Skin epidermis (tissue), 12 donors: ENCODE measurements at regions not wholly inside any gene's neighbourhood (a gene's known extent, or its start where the extent isn't known, plus 50 kb on each side); places are given as distances from the start of the nearest gene placed in this dataset.
A peak's percentile ranks its signal among the peaks of the same experiment; 100 is the strongest.

ENCODE experiments used
- H3K27ac ChIP-seq, 21 experiments: fragments of 200-600 bp; sonication (generic) in 11 of 21; one replicate each; pipeline ENCODE4 v1.5.0; 2020; ENCODE audit warnings: mild to moderate bottlenecking in 3 of 21, inconsistent platforms in 2 of 21, moderate library complexity in 2 of 21
- H3K4me3 ChIP-seq, 7 experiments: fragments of 200-600 bp; sonication (generic) in 2 of 7; one replicate each; pipeline ENCODE4 v1.5.0; 2020; ENCODE audit warnings: inconsistent platforms in 2 of 7, mild to moderate bottlenecking in 2 of 7, moderate library complexity in 1 of 7

DNA sequence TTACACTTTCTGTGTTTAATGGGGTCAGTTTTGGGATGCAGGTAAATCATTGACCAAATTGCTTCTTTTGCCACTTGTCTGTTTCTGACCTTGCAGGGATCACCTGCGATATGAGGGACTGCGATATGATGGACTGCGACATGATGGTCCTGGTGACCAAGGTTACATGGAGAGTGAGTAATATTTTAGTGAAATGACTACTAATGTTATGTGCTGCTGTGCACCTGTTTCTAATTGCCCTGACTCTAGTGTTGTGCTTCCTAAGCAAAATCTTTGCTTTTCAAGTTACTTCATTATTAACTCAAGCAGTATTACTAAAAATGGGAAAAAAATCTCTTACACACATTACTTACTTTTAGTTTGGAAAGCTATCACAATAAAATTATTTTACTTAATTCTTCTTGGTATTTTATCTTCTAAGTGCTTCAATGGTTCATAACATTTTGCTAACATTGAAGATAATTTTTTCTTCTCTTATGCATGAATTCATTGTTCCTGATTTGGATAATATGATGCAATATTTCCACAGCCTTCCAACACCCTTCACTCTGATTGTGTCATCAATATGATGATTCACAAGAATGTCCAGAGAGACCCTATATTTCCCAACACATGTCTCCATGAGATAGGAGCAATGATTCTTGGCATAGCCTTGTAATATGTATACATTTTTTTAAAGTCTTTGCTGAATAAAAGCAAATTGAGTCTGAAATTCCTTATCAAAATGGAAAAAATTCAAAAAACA is 306.2 kb upstream of the AKR1E2 start:
- Histone ChIP-seq H3K4me3 (no peak overlapping the region), H3K27ac (no peak overlapping the region)

DNA sequence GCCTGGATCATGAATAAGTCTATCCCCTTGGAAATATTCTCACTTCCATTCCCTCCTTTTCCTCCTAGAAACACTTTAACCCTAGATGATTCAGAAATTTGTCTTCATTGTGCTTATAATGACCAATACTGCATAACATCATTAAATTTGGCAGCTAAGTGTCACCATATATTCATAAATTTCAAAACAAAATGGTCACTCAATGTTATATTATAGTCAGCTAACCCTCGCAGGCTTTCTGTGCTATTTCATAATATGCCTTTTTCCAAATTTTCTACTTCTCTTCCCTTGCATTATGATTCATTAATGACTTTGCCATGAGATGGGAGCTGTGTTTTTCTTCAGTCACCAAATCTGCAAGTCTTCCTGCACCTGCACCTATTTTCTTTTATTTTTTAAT is 308.3 kb upstream of the AKR1E2 start:
- no peak overlapping the region for H3K27ac ChIP-seq
- no peak overlapping the region for H3K4me3 ChIP-seq

DNA sequence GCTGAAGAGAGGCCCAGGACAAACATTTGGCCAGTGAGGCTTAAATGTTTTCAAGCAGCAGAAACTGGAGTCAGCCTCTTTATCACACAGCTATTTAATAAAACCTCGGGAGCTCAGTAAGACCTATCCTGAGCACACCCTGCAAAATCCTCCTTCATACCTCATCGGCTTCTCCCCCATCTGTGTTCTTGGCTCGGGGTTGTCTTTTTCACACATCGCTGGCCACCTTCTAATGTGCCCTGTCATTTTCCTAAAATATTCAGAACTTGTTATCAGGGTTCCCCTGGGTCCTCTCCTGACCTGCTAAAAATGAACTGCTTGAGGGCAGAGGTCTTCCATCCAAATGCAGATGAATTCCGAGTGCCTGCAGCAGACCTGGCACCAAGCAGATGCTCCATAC is 310.3 kb upstream of the AKR1E2 start:
- Histone ChIP-seq H3K4me3 (no peak overlapping the region), H3K27ac (peak overlapping the region in 1 of 21 experiments; percentile 6)

DNA sequence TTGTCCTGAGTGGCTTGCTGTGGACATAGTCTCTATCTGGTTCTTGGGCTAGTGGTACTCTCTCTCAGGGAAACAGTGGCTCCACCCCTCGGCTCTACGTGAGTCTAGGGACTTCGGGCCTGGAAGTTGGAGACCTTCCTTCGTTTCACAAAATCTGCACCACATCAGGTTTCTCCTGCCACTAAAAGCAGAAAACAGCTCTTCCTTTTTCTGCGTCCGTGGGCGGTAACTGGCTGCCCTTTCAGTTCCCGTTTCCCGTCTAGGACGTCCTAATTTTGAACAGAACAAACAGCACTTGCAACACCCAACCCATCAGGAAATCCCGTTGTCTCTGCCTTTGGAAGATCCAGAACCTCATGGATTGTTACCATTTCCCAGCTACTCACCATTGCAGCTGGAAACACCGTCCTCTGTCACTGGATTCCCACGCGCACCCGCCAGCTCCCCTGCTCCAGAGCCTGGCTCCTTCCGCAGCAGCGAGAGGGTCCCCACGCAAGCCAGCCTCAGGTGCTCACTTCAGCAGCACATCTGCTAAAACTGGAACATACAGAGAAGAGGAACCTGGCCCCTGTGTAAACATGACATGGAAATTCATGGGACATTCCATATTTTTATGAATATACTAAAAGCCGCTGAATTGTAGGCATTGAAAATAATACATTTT is 311.4 kb upstream of the AKR1E2 start:
- Histone ChIP-seq H3K27ac (peak overlapping the region in 15 of 21 experiments; percentile 1 to 75 (median 50)), H3K4me3 (no peak overlapping the region)

DNA sequence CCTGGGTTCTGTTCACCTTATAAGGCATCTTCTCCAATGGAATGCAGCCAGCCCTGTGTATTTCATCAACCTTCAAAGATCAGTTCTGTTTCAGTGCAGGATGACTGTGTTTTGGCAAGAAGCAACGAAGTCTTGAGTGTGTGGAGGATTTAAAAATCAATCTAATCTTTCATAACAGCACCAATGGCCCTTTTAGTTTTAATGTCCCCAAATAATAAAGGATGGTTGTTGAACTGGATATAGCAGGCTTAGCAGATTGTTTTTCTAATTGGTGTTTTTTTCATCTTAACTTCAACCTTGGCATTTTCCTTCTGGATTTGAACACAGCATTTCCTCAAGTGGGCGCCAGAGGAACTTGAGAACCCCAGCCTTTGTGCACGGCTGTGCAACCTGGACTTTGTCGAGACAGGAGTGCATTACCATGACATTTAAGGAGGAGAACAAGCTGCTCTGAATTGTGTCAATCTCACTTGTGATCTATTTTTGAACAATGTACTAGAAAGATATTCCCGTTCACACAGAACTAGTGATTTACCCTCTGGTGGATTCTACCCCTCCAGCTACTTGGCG is 313.3 kb upstream of the AKR1E2 start:
- Histone ChIP-seq H3K27ac (peak overlapping the region in 1 of 21 experiments; percentile 50), H3K4me3 (no peak overlapping the region)

DNA sequence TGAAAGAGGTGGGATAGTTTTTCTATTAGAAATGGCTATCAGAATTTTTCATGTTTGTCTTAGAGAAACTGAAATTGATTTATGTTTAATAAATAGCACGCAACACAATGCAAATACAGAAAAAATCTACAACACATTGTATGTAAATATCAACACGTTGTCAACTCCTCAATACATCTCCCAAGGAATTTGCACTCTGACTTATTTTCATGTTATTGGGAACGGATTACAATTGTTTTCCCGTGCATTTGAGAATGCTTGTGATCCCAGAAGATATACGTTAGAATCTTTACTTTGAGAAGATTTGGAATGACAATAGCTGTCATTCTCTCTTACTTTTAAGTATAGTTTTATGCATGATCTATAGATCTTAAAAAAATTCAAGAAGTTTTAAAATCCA is 313.8 kb upstream of the AKR1E2 start:
- Histone ChIP-seq H3K4me3 (no peak overlapping the region), H3K27ac (peak overlapping the region in 2 of 21 experiments; percentile 28 to 50)

DNA sequence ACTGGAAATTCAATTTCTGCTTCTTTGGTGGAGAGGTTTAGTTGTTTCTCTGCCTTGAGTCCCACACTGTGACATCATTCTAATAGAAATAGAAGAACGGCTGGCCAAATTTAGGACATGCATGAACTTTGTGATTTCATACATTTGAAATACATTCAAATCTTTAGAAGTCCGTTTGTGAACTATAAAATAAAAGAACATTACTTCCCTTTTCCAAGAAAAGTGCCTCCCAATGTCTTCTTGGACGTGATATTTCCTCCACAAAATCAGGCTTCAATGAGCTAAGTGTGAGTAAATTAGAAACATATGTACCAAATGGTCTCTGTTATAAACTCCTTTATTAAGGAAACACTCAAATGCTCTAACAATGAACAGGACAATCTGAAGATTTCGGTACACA is 314.5 kb upstream of the AKR1E2 start:
- peak overlapping the region in 4 of 21 experiments; percentile 6 to 28 (median 19) for H3K27ac ChIP-seq
- H3K4me3 ChIP-seq, result no peak overlapping the region

DNA sequence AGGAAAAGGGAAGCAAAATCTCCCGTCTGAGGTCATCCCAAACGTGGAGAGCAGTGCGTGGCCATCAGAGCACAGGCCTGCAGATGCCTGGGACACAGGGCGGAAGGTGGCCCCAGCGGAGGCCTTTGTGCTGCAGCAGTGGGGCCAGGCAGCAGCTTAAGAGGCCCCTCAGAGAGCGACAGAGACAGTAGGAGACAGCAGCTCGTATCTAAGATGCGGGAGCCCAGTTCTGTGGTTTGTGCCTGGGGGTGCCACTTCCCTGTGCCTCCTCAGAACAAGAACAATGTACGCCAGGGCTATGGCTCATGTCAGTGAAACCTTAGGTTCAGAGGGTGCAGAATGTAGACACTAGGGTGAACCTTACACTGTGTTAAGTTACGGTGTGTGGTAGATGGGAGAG is 316.6 kb upstream of the AKR1E2 start:
- H3K4me3 ChIP-seq, result no peak overlapping the region
- H3K27ac ChIP-seq, result no peak overlapping the region

DNA sequence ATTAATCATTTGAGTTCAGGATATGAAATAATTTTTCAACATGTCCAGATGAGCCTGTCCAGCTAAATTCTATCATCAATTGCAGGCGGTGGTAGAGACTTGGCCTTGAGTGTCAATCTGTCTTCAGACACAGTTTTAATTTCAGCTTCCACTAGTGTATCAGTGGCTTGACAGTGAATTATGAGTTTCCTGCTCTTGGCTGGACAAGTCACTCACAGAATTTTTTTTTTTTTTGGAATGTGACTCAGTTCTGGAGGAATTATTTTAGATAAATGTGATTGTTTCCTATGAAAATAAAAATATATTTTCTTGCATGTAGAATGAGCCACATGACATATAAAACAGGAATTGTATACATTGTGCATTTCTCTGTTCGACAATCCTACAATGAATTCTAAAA is 319.9 kb upstream of the AKR1E2 start:
- no peak overlapping the region for H3K27ac ChIP-seq
- no peak overlapping the region for H3K4me3 ChIP-seq

DNA sequence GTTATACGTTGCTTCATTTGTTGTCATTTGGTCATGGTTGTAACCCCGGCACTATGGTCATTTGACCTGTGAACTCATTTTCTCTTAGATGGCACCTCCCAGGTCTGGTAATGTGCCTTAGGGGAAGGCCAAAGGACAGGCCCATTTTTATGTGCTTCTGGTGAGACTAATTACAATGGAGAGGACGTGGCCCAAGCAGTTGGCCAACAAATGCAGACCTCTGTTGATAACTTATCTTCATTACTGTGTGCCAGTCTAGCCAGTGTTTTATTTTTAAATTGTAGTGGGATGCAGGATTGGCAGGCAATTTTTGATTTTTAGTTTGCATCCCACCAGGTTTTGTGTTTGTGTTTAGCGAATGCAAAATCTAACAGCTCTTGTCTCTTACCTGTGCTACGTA is 321.5 kb upstream of the AKR1E2 start:
- no peak overlapping the region for H3K27ac ChIP-seq
- no peak overlapping the region for H3K4me3 ChIP-seq

DNA sequence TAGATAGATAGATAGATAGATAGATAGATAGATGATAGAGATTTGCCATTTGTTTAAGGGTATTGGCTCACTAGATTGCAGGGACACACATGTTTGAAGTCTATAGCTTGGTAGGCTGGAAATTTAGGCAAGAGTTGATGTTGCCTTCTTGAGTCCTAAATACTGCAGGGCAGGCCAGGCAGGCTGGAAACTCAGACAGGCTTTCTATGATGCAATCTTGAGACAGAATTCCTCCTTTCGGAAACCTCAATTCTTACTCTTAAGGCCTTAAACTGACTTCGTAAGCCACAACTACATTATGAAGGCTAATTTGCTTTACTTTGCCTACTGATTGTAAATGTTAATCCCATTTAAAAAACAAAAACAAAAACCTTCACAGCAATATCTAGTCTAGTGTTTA is 322.9 kb upstream of the AKR1E2 start:
- Histone ChIP-seq H3K27ac (no peak overlapping the region), H3K4me3 (no peak overlapping the region)

DNA sequence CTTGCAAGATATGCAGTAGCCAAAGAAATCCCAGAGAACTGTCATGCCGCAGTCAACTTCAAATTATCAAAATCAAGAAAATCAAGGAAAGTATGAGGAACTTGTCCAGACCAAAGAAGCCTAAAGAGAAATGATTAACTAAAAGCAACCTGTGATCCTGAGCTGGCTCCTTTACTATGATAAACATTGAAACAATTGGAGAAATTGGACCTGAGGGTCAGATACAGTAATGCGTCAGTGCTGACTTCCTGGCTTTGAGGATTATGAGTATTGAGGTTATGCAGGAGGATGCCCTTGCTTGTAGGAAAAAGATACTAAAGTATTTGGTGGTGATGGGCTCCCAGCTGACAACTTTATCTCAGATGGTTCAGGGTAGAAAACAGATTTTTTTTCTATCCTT is 324.7 kb upstream of the AKR1E2 start:
- no peak overlapping the region for H3K27ac ChIP-seq

DNA sequence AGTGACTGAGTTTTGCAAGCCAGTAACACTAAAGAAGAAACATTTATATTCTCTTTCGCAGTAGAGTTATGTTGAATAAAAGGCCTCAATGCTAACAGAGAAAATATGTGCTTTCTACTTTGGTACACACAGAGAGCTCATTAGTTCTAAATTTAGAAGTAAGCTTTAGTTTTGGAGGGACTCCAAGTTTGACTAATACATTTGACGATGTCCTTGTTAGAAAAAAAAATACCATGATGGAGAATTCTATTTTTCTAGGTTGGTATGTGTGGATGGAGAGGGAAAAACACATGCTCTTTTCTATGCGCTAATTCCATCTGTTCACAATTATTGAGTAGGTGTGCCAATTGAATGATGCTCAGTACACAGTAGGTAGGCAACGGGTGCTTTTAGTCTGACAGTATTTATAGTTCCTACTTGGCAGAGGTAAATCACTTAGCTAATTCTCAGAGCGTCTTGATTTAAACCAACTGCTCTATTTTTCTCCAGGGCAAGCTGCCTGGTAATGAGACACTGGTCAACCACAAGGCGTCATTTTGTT is 327.2 kb upstream of the AKR1E2 start:
- H3K27ac ChIP-seq, result peak overlapping the region in 12 of 21 experiments; percentile 1 to 85 (median 44)
- no peak overlapping the region for H3K4me3 ChIP-seq

More for the DNA sequence above, 324.7 kb upstream of the AKR1E2 start:
- H3K4me3 ChIP-seq, result no peak overlapping the region

DNA sequence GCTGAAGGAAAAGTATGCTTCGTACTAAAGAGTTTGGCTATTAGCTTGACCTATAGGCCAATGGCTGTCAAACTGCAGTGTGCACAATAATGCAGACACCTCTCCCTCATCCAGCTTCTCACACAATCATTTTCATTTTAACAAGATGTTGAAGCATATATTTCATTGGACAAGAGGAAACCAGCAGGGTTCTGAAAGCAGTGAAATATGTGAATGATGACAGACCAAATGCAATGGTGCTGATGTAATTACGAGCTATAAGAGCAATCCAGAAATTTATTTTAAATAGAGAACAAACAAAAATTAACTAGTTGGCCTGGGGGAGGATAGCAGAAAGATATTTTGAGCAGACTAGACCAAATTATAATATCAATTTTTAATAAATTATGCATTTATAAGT is 331.5 kb upstream of the AKR1E2 start:
- H3K4me3 ChIP-seq, result no peak overlapping the region
- no peak overlapping the region for H3K27ac ChIP-seq

DNA sequence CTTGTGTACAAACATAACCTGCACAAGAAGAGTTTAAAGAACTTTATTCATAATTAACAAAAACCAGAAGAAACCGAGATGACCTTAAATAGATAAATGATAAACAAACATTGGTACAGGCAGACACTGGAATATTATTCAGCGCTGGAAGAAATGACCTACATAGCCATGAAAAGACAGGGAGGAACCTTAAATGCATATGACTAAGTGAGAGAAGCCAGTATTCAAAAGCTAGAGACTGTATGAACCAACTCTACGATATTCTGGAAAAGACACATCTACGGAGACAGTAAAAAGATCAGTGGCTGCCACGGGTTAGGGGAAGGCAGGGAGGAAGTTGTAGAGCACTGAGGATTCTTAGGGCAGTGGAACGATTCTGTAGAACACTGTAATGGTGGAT is 333.8 kb upstream of the AKR1E2 start:
- Histone ChIP-seq H3K27ac (no peak overlapping the region), H3K4me3 (no peak overlapping the region)

DNA sequence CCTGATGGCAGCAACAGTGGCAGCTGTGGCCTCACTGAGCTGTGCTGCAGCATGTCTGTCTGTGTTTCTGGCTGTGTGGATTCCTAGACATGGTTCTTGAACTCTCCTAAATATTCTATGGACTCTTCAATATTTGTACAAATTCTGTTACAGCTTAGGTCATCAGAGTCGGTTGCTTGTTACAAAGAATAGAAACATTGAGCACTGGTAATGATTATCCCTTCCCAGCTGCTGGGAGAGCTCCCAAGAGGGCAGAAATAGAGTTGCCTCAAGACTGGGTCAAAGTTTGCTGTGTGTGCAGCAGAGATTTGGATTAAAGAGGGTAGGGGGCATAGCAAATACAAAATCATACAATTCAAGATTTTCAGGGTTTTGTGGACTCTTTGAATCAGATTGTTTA is 337.1 kb upstream of the AKR1E2 start:
- no peak overlapping the region for H3K27ac ChIP-seq
- no peak overlapping the region for H3K4me3 ChIP-seq

DNA sequence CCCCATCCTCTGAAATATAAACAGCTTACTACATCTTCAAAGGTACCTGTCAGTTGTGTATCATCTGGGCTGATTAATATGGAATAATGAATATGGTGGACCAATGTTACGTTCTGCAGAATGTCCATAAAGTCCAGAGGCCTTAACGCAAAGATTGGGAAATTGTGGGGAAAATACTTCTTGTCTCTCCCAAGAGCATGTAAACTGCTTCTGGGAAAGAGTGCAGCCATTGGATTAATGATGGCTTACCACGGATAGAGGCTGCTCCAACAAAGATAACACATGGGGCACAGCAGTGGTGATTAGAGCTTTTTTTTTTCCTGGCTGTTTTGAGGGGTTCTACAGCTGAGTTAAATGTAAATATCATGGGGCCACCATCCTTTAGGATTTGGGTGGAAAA is 340.4 kb upstream of the AKR1E2 start:
- Histone ChIP-seq H3K27ac (no peak overlapping the region), H3K4me3 (no peak overlapping the region)

DNA sequence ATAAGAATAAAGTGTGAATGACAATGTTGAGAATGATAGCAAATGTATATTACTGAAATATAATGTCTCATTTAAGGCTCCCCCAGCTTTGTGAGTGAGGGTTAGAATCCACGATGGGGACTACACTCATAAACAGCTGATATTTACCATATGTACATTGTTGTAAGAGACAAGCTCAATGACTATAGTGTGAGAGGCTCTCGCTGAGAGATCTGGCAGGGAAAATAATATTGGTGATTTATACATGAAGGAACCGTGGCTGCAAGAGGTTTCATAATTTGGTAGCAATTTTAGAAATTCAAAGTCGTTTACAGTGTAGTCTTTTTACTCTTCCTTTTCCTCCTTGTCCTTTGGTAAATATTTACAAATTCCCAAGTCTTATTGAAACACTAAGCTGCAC is 342.2 kb upstream of the AKR1E2 start:
- H3K27ac ChIP-seq, result no peak overlapping the region
- H3K4me3 ChIP-seq, result no peak overlapping the region

DNA sequence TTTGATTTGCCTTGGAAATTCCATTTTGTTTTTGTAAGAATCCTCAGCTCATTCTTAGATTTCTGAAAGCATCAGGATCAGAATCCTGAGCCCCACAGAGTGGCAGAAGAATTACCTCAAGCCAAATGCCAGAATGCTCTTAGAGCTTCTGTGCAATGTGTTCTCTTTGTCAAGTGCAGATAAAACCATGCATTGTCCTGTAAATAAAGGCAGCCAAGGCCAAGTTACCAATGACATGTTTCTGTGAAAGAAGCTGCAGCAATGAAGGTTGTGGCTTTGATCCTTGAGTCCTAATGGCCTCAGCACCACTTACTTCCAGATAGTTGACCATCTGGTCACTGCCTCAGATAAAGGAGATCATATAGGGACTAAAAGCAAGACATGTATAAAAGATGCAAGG is 343.3 kb upstream of the AKR1E2 start:
- no peak overlapping the region for H3K27ac ChIP-seq

DNA sequence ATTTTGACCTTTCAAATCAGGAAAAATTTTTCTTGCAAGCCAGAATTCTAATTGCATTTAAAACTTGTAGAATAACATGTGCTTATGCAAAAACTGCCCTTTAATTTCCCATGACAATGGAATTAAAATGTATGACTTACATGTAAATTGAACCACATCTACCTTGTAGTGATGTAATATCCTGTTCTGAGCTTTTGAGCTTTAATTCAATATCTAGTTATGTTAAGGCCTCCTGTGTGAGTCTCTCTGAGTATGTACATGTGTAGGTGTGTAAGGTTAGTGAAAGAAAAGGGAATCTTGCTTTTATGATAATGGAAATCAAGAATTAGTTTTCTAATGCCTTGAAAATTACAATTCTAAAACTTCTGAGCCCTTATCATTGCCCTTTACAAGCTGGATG is 344.8 kb upstream of the AKR1E2 start:
- Histone ChIP-seq H3K4me3 (no peak overlapping the region), H3K27ac (no peak overlapping the region)

More for the DNA sequence above, 343.3 kb upstream of the AKR1E2 start:
- H3K4me3 ChIP-seq, result no peak overlapping the region

DNA sequence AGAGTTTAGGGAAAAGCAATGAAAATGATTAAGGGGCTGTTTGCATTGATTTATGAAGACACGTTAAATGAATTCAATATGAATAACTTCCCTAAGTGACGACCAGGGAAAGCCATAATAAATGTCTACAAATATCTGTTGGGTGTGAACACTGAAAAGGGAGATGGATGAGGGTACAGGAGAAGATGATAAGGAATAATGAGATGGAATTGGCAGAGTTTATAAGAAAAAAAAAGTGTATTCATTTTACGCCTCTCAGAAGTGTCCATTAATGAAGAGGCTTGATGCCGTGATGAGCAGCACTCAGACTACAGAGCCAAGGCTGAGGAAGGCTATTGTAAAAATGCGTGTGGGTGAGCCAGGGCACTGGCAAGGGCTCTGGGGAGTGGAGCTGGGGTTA is 346.7 kb upstream of the AKR1E2 start:
- no peak overlapping the region for H3K4me3 ChIP-seq
- H3K27ac ChIP-seq, result no peak overlapping the region
